Hepatocyte (in vitro differentiated cells): ENCODE measurements at regions not wholly inside any gene's neighbourhood (a gene's known extent, or its start where the extent isn't known, plus 50 kb on each side); places are given as distances from the start of the nearest gene placed in this dataset.

ENCODE experiments used
- DNase-seq: peaks from one replicate; pipeline ENCODE4 v3.0.0-alpha.2; 2016; ENCODE audit warnings: low spot score
- H2AFZ ChIP-seq: fragments of 200-600 bp; sonication (generic); 2 replicates; pipeline ENCODE4 v1.6.0; 2016; ENCODE audit warnings: antibody characterized with exemption, mild to moderate bottlenecking
- H3K27ac ChIP-seq: fragments of 200-600 bp; sonication (generic); 2 replicates; pipeline ENCODE4 v1.5.1; 2016; ENCODE audit warnings: mild to moderate bottlenecking
- H3K27me3 ChIP-seq: fragments of 200-600 bp; sonication (generic); 2 replicates; pipeline ENCODE4 v1.6.1; 2016
- H3K36me3 ChIP-seq: fragments of 200-600 bp; sonication (generic); replicated peaks from 2 replicates; pipeline ENCODE4 v1.5.1; 2016; ENCODE audit warnings: low read depth; ENCODE audit not compliant: insufficient read depth
- H3K4me1 ChIP-seq: fragments of 200-600 bp; sonication (generic); 2 replicates; pipeline ENCODE4 v1.5.1; 2016; ENCODE audit warnings: mild to moderate bottlenecking, moderate library complexity; ENCODE audit not compliant: insufficient read depth
- H3K4me2 ChIP-seq: fragments of 200-600 bp; sonication (generic); 2 replicates; pipeline ENCODE4 v1.6.0; 2016
- H3K4me3 ChIP-seq: fragments of 200-600 bp; sonication (generic); 2 replicates; pipeline ENCODE4 v1.5.1; 2016; ENCODE audit warnings: mild to moderate bottlenecking
- H3K79me2 ChIP-seq: fragments of 200-600 bp; sonication (generic); 2 replicates; pipeline ENCODE4 v1.6.0; 2017; ENCODE audit warnings: mild to moderate bottlenecking
- H3K9me2 ChIP-seq: fragments of 200-600 bp; sonication (generic); replicated peaks from 2 replicates; pipeline ENCODE4 v1.6.0; 2017; ENCODE audit warnings: mild to moderate bottlenecking; ENCODE audit not compliant: insufficient read depth
- H3K9me3 ChIP-seq: fragments of 200-600 bp; sonication (generic); 2 replicates; pipeline ENCODE4 v1.5.1; 2016; ENCODE audit warnings: low read depth, mild to moderate bottlenecking
- H4K20me1 ChIP-seq: fragments of 200-600 bp; sonication (generic); 2 replicates; pipeline ENCODE4 v1.6.0; 2016; ENCODE audit warnings: mild to moderate bottlenecking; ENCODE audit not compliant: insufficient read depth, poor library complexity, severe bottlenecking
- EZH2 ChIP-seq: fragments of 200-600 bp; sonication (generic); IDR thresholded peaks from 2 replicates; pipeline ENCODE4 v1.6.1; 2016; ENCODE audit warnings: antibody characterized with exemption, mild to moderate bottlenecking, borderline replicate concordance
- EZH2phosphoT487 ChIP-seq: fragments of 200-600 bp; sonication (generic); IDR thresholded peaks from one replicate; pipeline ENCODE4 v1.6.1; 2018; ENCODE audit warnings: antibody characterized with exemption, mild to moderate bottlenecking, low read depth, moderate library complexity; ENCODE audit not compliant: unreplicated experiment, severe bottlenecking
- WGBS: methylation state at CpG from one replicate; pipeline ENCODE4 v1.1.6; 2016; ENCODE audit warnings: low lambda C conversion rate; ENCODE audit errors: missing lambda C conversion rate; 5-methylcytosine and 5-hydroxymethylcytosine counted together
- TF ChIP-seq, protein P1 (sequence below): fragments of 200-600 bp; sonication (generic); IDR thresholded peaks from 2 replicates; pipeline ENCODE4 v1.5.1; 2016; ENCODE audit warnings: antibody characterized with exemption, mild to moderate bottlenecking; ENCODE audit not compliant: poor library complexity

DNA sequence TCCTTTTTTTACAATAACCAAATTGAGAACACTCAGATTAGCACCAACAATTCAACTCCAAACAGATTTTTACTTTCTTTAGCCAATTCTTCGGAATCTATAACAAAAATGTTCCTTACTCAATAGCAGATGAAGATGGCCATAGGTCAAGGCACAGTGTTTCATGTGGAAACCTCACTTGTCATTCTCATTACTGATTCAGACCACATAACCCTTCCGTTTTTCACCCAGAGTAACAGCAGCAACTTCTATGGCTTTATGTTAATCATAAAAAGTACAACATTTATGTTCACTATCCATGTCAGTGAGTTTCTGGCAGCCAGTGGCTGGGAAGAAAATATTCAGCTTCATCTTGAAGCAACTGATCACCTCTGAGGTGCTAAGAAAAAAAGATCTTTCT lies 358.3 kb upstream of the TECRL start:
- Histone ChIP-seq H3K36me3 (no peaks in the 10 kb centered on the region), H3K27ac (no peak overlapping the region), H3K9me2 (no peaks in the 10 kb centered on the region), H3K4me2 (no peak overlapping the region), H3K79me2 (no peaks in the 10 kb centered on the region), H3K4me1 (no peaks in the 10 kb centered on the region), H3K4me3 (no peak overlapping the region), H3K9me3 (no peaks in the 10 kb centered on the region), H4K20me1 (no peaks in the 10 kb centered on the region), H2AFZ (no peak overlapping the region), H3K27me3 (no peaks in the 10 kb centered on the region)
- WGBS = 73% methylated on average over 2 of the region's 2 CpGs
- no peak for DNase-seq
- TF ChIP-seq EZH2phosphoT487 (no peak), EZH2 (no peak)

DNA sequence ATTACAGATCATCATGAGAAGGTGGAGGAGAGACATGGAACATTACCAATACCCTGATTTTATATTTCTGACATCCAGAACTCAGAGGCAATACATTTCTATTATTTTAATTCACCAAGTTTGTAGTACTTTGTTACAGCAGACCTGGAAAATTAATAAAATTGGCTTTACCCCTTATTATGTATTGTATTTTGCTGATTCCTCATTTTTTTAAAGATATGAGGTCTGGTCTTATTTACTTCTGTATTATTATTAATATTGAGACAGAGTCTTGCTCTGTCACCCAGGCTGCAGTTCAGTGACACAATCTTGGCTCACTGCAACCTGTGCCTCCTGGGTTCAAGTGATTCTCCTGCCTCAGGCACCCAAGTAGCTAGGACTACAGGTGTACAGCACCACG lies 357.3 kb upstream of the TECRL start:
- Histone ChIP-seq H3K9me2 (no peaks in the 10 kb centered on the region), H3K79me2 (no peaks in the 10 kb centered on the region), H3K4me3 (no peak overlapping the region), H3K27me3 (no peaks in the 10 kb centered on the region), H3K9me3 (no peaks in the 10 kb centered on the region), H3K4me2 (no peak overlapping the region), H4K20me1 (no peaks in the 10 kb centered on the region), H2AFZ (no peak overlapping the region), H3K36me3 (no peaks in the 10 kb centered on the region), H3K27ac (no peak overlapping the region), H3K4me1 (no peaks in the 10 kb centered on the region)
- DNase-seq = no peak
- TF ChIP-seq EZH2 (no peak), EZH2phosphoT487 (no peak)
- TF ChIP-seq, protein P1, sequence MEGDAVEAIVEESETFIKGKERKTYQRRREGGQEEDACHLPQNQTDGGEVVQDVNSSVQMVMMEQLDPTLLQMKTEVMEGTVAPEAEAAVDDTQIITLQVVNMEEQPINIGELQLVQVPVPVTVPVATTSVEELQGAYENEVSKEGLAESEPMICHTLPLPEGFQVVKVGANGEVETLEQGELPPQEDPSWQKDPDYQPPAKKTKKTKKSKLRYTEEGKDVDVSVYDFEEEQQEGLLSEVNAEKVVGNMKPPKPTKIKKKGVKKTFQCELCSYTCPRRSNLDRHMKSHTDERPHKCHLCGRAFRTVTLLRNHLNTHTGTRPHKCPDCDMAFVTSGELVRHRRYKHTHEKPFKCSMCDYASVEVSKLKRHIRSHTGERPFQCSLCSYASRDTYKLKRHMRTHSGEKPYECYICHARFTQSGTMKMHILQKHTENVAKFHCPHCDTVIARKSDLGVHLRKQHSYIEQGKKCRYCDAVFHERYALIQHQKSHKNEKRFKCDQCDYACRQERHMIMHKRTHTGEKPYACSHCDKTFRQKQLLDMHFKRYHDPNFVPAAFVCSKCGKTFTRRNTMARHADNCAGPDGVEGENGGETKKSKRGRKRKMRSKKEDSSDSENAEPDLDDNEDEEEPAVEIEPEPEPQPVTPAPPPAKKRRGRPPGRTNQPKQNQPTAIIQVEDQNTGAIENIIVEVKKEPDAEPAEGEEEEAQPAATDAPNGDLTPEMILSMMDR = no peak
- WGBS = 83% methylated on average over 1 of the region's 1 CpG

GRCh38 chr4:64756016-64756415 lies 346.8 kb upstream of the TECRL start:
- Histone ChIP-seq H3K4me2 (no peak overlapping the region), H4K20me1 (no peaks in the 10 kb centered on the region), H3K4me3 (no peak overlapping the region), H3K27me3 (no peaks in the 10 kb centered on the region), H2AFZ (no peak overlapping the region), H3K9me3 (no peaks in the 10 kb centered on the region), H3K79me2 (no peaks in the 10 kb centered on the region), H3K4me1 (no peaks in the 10 kb centered on the region), H3K9me2 (no peaks in the 10 kb centered on the region), H3K27ac (no peak overlapping the region), H3K36me3 (no peaks in the 10 kb centered on the region)
- 33% methylated on average over 2 of the region's 2 CpGs for WGBS
- DNase-seq = no peak
- TF ChIP-seq, protein P1 = no peak
- TF ChIP-seq EZH2phosphoT487 (no peak), EZH2 (no peak)

- H3K36me3 ChIP-seq = no peaks in the 10 kb centered on the region
- H3K79me2 ChIP-seq = no peaks in the 10 kb centered on the region
- no peaks in the 10 kb centered on the region for H3K27me3 ChIP-seq
- no peaks in the 10 kb centered on the region for H3K9me2 ChIP-seq
- no peaks in the 10 kb centered on the region for H4K20me1 ChIP-seq
- DNase-seq = no peak
- H3K4me2 ChIP-seq = no peak overlapping the region
- H3K4me1 ChIP-seq = no peaks in the 10 kb centered on the region
- TF ChIP-seq EZH2phosphoT487 (no peak), EZH2 (no peak)
- TF ChIP-seq, protein P1 = no peak
- H3K9me3 ChIP-seq = no peaks in the 10 kb centered on the region
- H3K4me3 ChIP-seq = no peak overlapping the region
- H2AFZ ChIP-seq = no peak overlapping the region
- WGBS = 91% methylated on average over 21 of the region's 21 CpGs
- H3K27ac ChIP-seq = no peak overlapping the region
Observed at GRCh38 chr4:64747919-64748715, 338.9 kb upstream of the TECRL start.
